GM18907 (cell line): ENCODE measurements at regions not wholly inside any gene's neighbourhood (a gene's known extent, or its start where the extent isn't known, plus 50 kb on each side); places are given as distances from the start of the nearest gene placed in this dataset.

ENCODE experiments used
- ATAC-seq: cut with Tn5 transposase; IDR thresholded peaks from one replicate; pipeline ENCODE4 v1.9.1; 2021; ENCODE audit warnings: mild to moderate bottlenecking, moderate library complexity; ENCODE audit not compliant: unreplicated experiment

- ATAC-seq = no peak
Measured at GRCh38 chr1:177848577-177848976, 121.3 kb downstream of the SEC16B start.

GRCh38 chr1:177847843-177848242, 122.0 kb downstream of the SEC16B start:
- ATAC-seq = no peak

GRCh38 chr1:177838907-177839485, 130.9 kb downstream of the SEC16B start:
- no peak for ATAC-seq

GRCh38 chr1:177833631-177834030, 136.2 kb downstream of the SEC16B start:
- ATAC-seq = no peak

GRCh38 chr1:177830531-177831135, 139.2 kb downstream of the SEC16B start:
- no peak for ATAC-seq

- peak; percentile 66 for ATAC-seq
Measured at GRCh38 chr1:177825276-177825901, 144.5 kb downstream of the SEC16B start.

- no peak for ATAC-seq
Measured at GRCh38 chr1:177824508-177824982, 145.3 kb downstream of the SEC16B start.

- no peak for ATAC-seq
Measured at GRCh38 chr1:177820213-177820612, 149.6 kb downstream of the SEC16B start.

GRCh38 chr1:177817937-177818875, 151.7 kb downstream of the SEC16B start:
- peak; percentile 96 for ATAC-seq

- no peak for ATAC-seq
Measured at GRCh38 chr1:177812650-177813049, 157.2 kb downstream of the SEC16B start.

- ATAC-seq = no peak
Measured at GRCh38 chr1:177812144-177812543, 157.7 kb downstream of the SEC16B start.

GRCh38 chr1:177811429-177811828, 158.4 kb downstream of the SEC16B start:
- no peak for ATAC-seq

GRCh38 chr1:177809819-177810218, 160.0 kb downstream of the SEC16B start:
- peak; percentile 97 for ATAC-seq

- no peak for ATAC-seq
Measured at GRCh38 chr1:177802304-177802703, 167.6 kb downstream of the SEC16B start.

GRCh38 chr1:177801790-177802189, 168.1 kb downstream of the SEC16B start:
- no peak for ATAC-seq

GRCh38 chr1:177800400-177801088, 169.3 kb downstream of the SEC16B start:
- ATAC-seq = peak; percentile 89

- ATAC-seq = no peak
Measured at GRCh38 chr1:177799746-177800145, 170.1 kb downstream of the SEC16B start.

- peak; percentile 44 for ATAC-seq
Measured at GRCh38 chr1:177798614-177799013, 171.2 kb downstream of the SEC16B start.

GRCh38 chr1:177796561-177796960, 173.3 kb downstream of the SEC16B start:
- ATAC-seq = no peak

- peak; percentile 52 for ATAC-seq
Measured at GRCh38 chr1:177794376-177794991, 175.4 kb downstream of the SEC16B start.
